ENCODE measurements at regions not wholly inside any gene's neighbourhood (a gene's known extent, or its start where the extent isn't known, plus 50 kb on each side); places are given as distances from the start of the nearest gene placed in this dataset.

- ATAC-seq, result no peak
- H3K9me3 Mint-ChIP-seq, result peaks cover 11 to 15% of the 10 kb centered on the region in 2 donors
Measured at GRCh38 chr18:38930881-38931753, 1365.5 kb upstream of the CELF4 start.

GRCh38 chr18:38923540-38923939 lies 1357.9 kb upstream of the CELF4 start:
- no peaks in the 10 kb centered on the region for H3K36me3 ChIP-seq (ENCODE audit: control insufficient read depth, insufficient read depth, low read length)
- intact Hi-C loops (cut with micrococcal nuclease), result no loop called here
- no peaks in the 10 kb centered on the region for H3K4me1 ChIP-seq (ENCODE audit: control insufficient read depth, insufficient read depth, low read length)
- H3K9me3 ChIP-seq (ENCODE audit: control insufficient read depth, insufficient read depth, low read length), result peaks cover 2% of the 10 kb centered on the region
- WGBS (ENCODE audit: insufficient coverage), result 92% methylated on average over 3 of the region's 3 CpGs
- no peak overlapping the region for H3K4me3 Mint-ChIP-seq
- ATAC-seq, result no peak
- no peaks in the 10 kb centered on the region for H3K27me3 Mint-ChIP-seq (ENCODE audit: low read depth in 2 of 2)
- no peaks in the 10 kb centered on the region for H3K27me3 ChIP-seq (ENCODE audit: control insufficient read depth, insufficient read depth, low read length)
- no peak overlapping the region for H3K27ac ChIP-seq (ENCODE audit: low read length)
- H3K4me3 ChIP-seq (ENCODE audit: low read length), result no peak overlapping the region
- DNase-seq, result no peak
- no peak overlapping the region for H3K27ac Mint-ChIP-seq
- no peaks in the 10 kb centered on the region for H3K36me3 Mint-ChIP-seq
- peaks cover 4 to 10% of the 10 kb centered on the region in 2 donors for H3K9me3 Mint-ChIP-seq
- no peaks in the 10 kb centered on the region for H3K4me1 Mint-ChIP-seq
- no peak for TF ChIP-seq CTCF (IDR thresholded peaks at IDR 0.05)

More at GRCh38 chr18:38930881-38931753, 1365.5 kb upstream of the CELF4 start:
- Histone ChIP-seq H3K9me3 (ENCODE audit: control insufficient read depth, insufficient read depth, low read length) (no peaks in the 10 kb centered on the region), H3K4me1 (ENCODE audit: control insufficient read depth, insufficient read depth, low read length) (no peaks in the 10 kb centered on the region), H3K36me3 (ENCODE audit: control insufficient read depth, insufficient read depth, low read length) (no peaks in the 10 kb centered on the region), H3K27ac (ENCODE audit: low read length) (no peak overlapping the region), H3K27me3 (ENCODE audit: control insufficient read depth, insufficient read depth, low read length) (no peaks in the 10 kb centered on the region), H3K4me3 (ENCODE audit: low read length) (no peak overlapping the region)
- Mint-ChIP-seq H3K4me3 (no peak overlapping the region), H3K36me3 (peaks cover 6% of the 10 kb centered on the region), H3K4me1 (no peaks in the 10 kb centered on the region), H3K27ac (no peak overlapping the region), H3K27me3 (ENCODE audit: low read depth in 2 of 2) (no peaks in the 10 kb centered on the region)
- no peak for DNase-seq
- intact Hi-C loops (cut with micrococcal nuclease), result no loop called here
- WGBS (ENCODE audit: insufficient coverage), result 89% methylated on average over 1 of the region's 3 CpGs
- no peak for TF ChIP-seq CTCF (IDR thresholded peaks at IDR 0.05)

- Mint-ChIP-seq H3K9me3 (peaks cover 4 to 11% of the 10 kb centered on the region in 2 donors), H3K36me3 (no peaks in the 10 kb centered on the region), H3K4me3 (no peak overlapping the region), H3K27me3 (ENCODE audit: low read depth in 2 of 2) (no peaks in the 10 kb centered on the region), H3K27ac (no peak overlapping the region), H3K4me1 (no peaks in the 10 kb centered on the region)
- no peak for TF ChIP-seq CTCF (IDR thresholded peaks at IDR 0.05)
- no peak for DNase-seq
- Histone ChIP-seq H3K4me1 (ENCODE audit: control insufficient read depth, insufficient read depth, low read length) (no peaks in the 10 kb centered on the region), H3K9me3 (ENCODE audit: control insufficient read depth, insufficient read depth, low read length) (peaks cover 2% of the 10 kb centered on the region), H3K27me3 (ENCODE audit: control insufficient read depth, insufficient read depth, low read length) (no peaks in the 10 kb centered on the region), H3K4me3 (ENCODE audit: low read length) (no peak overlapping the region), H3K27ac (ENCODE audit: low read length) (no peak overlapping the region), H3K36me3 (ENCODE audit: control insufficient read depth, insufficient read depth, low read length) (no peaks in the 10 kb centered on the region)
- no CpG with 5 or more reads among the region's 1 CpG for WGBS (ENCODE audit: insufficient coverage)
- no peak for ATAC-seq
- intact Hi-C loops (cut with micrococcal nuclease), result no loop called here
Measured at GRCh38 chr18:38923126-38923525, 1357.5 kb upstream of the CELF4 start.

- intact Hi-C loops (cut with micrococcal nuclease), result no loop called here
- no peaks in the 10 kb centered on the region for H3K4me1 ChIP-seq (ENCODE audit: control insufficient read depth, insufficient read depth, low read length)
- H3K4me3 Mint-ChIP-seq, result no peak overlapping the region
- no peak overlapping the region for H3K27ac Mint-ChIP-seq
- H3K4me3 ChIP-seq (ENCODE audit: low read length), result no peak overlapping the region
- no peaks in the 10 kb centered on the region for H3K4me1 Mint-ChIP-seq
- H3K36me3 ChIP-seq (ENCODE audit: control insufficient read depth, insufficient read depth, low read length), result no peaks in the 10 kb centered on the region
- no peak for DNase-seq
- H3K9me3 ChIP-seq (ENCODE audit: control insufficient read depth, insufficient read depth, low read length), result no peaks in the 10 kb centered on the region
- ATAC-seq, result no peak
- no peaks in the 10 kb centered on the region for H3K27me3 ChIP-seq (ENCODE audit: control insufficient read depth, insufficient read depth, low read length)
- TF ChIP-seq CTCF (IDR thresholded peaks at IDR 0.05), result no peak
- no peak overlapping the region for H3K27ac ChIP-seq (ENCODE audit: low read length)
- WGBS (ENCODE audit: insufficient coverage), result 89% methylated on average over 2 of the region's 2 CpGs
- H3K36me3 Mint-ChIP-seq, result no peaks in the 10 kb centered on the region
- H3K27me3 Mint-ChIP-seq (ENCODE audit: low read depth in 2 of 2), result no peaks in the 10 kb centered on the region
- peaks cover 13 to 14% of the 10 kb centered on the region in 2 donors for H3K9me3 Mint-ChIP-seq
Measured at GRCh38 chr18:38909972-38910371, 1344.4 kb upstream of the CELF4 start.
